Loucy (cell line): ENCODE measurements at regions not wholly inside any gene's neighbourhood (a gene's known extent, or its start where the extent isn't known, plus 50 kb on each side); places are given as distances from the start of the nearest gene placed in this dataset.

ENCODE experiments used
- H2AFZ ChIP-seq: fragments of 200-600 bp; sonication (generic); 2 replicates; pipeline ENCODE4 v1.6.0; 2016; ENCODE audit warnings: antibody characterized with exemption, mild to moderate bottlenecking, low read length, moderate library complexity
- H3F3A ChIP-seq: fragments of 200-600 bp; 2 replicates; pipeline ENCODE4 v1.6.0; 2016; ENCODE audit warnings: antibody characterized with exemption, low read depth, mild to moderate bottlenecking
- H3K27me3 ChIP-seq: fragments of 200-600 bp; sonication (generic); 2 replicates; pipeline ENCODE4 v1.6.1; 2014; ENCODE audit warnings: low read length, mild to moderate bottlenecking; ENCODE audit not compliant: insufficient read depth, poor library complexity, severe bottlenecking
- H3K36me3 ChIP-seq: fragments of 200-600 bp; sonication (generic); 2 replicates; pipeline ENCODE4 v1.6.1; 2016; ENCODE audit warnings: low read length; ENCODE audit not compliant: insufficient read depth
- H3K4me1 ChIP-seq: fragments of 200-600 bp; sonication (generic); 2 replicates; pipeline ENCODE4 v1.5.1; 2014; ENCODE audit warnings: low read length, mild to moderate bottlenecking; ENCODE audit not compliant: insufficient read depth, poor library complexity, severe bottlenecking
- H3K4me2 ChIP-seq: fragments of 200-600 bp; sonication (generic); 2 replicates; pipeline ENCODE4 v1.6.0; 2014; ENCODE audit warnings: antibody characterized with exemption, low read length, low read depth, mild to moderate bottlenecking; ENCODE audit not compliant: poor library complexity, severe bottlenecking
- H3K4me3 ChIP-seq: fragments of 200-600 bp; sonication (generic); 2 replicates; pipeline ENCODE4 v1.5.1; 2014; ENCODE audit warnings: low read length, mild to moderate bottlenecking, mixed read lengths; ENCODE audit not compliant: poor library complexity, severe bottlenecking
- H3K79me2 ChIP-seq: fragments of 200-600 bp; sonication (generic); 2 replicates; pipeline ENCODE4 v1.6.1; 2014; ENCODE audit warnings: low read length; ENCODE audit not compliant: insufficient read depth
- H3K9ac ChIP-seq: fragments of 200-600 bp; sonication (generic); 2 replicates; pipeline ENCODE4 v1.6.0; 2014; ENCODE audit warnings: mild to moderate bottlenecking, low read depth, low read length, moderate library complexity; ENCODE audit not compliant: poor library complexity, severe bottlenecking
- H3K9me2 ChIP-seq: fragments of 200-600 bp; sonication (generic); replicated peaks from 2 replicates; pipeline ENCODE4 v1.6.1; 2016; ENCODE audit warnings: low read depth, low read length, mixed read lengths
- H3K9me3 ChIP-seq: fragments of 200-600 bp; sonication (generic); 2 replicates; pipeline ENCODE4 v1.6.1; 2014; ENCODE audit warnings: mild to moderate bottlenecking, antibody characterized with exemption, low read length, low read depth; ENCODE audit not compliant: insufficient read depth
- H4K20me1 ChIP-seq: fragments of 200-600 bp; sonication (generic); 2 replicates; pipeline ENCODE4 v1.6.0; 2014; ENCODE audit warnings: antibody characterized with exemption, low read length, mild to moderate bottlenecking; ENCODE audit not compliant: insufficient read depth, poor library complexity, severe bottlenecking
- CTCF ChIP-seq: fragments of 200-600 bp; sonication (generic); conservative IDR thresholded peaks from 2 replicates; pipeline ENCODE4 v1.5.1; 2014; ENCODE audit warnings: mild to moderate bottlenecking, antibody characterized with exemption, low read length
- EZH2phosphoT487 ChIP-seq: fragments of 200-600 bp; IDR thresholded peaks from 2 replicates; pipeline ENCODE4 v1.6.1; 2018; ENCODE audit warnings: antibody characterized with exemption, mild to moderate bottlenecking, moderate library complexity, borderline replicate concordance

GRCh38 chr12:84766375-84766774 lies 146.2 kb downstream of the SLC6A15 start:
- H4K20me1 ChIP-seq: no peaks in the 10 kb centered on the region
- TF ChIP-seq EZH2phosphoT487: no peak
- no peak for TF ChIP-seq CTCF
- no peaks in the 10 kb centered on the region for H3F3A ChIP-seq
- H3K4me2 ChIP-seq: no peak overlapping the region
- no peaks in the 10 kb centered on the region for H3K27me3 ChIP-seq
- no peaks in the 10 kb centered on the region for H3K79me2 ChIP-seq
- H3K9ac ChIP-seq: no peak overlapping the region
- no peak overlapping the region for H2AFZ ChIP-seq
- no peaks in the 10 kb centered on the region for H3K9me3 ChIP-seq
- no peaks in the 10 kb centered on the region for H3K9me2 ChIP-seq
- H3K36me3 ChIP-seq: no peaks in the 10 kb centered on the region
- H3K4me1 ChIP-seq: no peaks in the 10 kb centered on the region
- H3K4me3 ChIP-seq: no peak overlapping the region

- Histone ChIP-seq H3K9me3 (no peaks in the 10 kb centered on the region), H3F3A (no peaks in the 10 kb centered on the region), H3K9me2 (no peaks in the 10 kb centered on the region), H3K4me1 (no peaks in the 10 kb centered on the region), H3K9ac (no peak overlapping the region), H4K20me1 (no peaks in the 10 kb centered on the region), H3K27me3 (no peaks in the 10 kb centered on the region), H2AFZ (no peak overlapping the region), H3K4me3 (no peak overlapping the region), H3K4me2 (no peak overlapping the region), H3K36me3 (no peaks in the 10 kb centered on the region), H3K79me2 (no peaks in the 10 kb centered on the region)
- TF ChIP-seq CTCF: no peak
- no peak for TF ChIP-seq EZH2phosphoT487
Observed at GRCh38 chr12:84764001-84764400, 148.6 kb downstream of the SLC6A15 start.

DNA sequence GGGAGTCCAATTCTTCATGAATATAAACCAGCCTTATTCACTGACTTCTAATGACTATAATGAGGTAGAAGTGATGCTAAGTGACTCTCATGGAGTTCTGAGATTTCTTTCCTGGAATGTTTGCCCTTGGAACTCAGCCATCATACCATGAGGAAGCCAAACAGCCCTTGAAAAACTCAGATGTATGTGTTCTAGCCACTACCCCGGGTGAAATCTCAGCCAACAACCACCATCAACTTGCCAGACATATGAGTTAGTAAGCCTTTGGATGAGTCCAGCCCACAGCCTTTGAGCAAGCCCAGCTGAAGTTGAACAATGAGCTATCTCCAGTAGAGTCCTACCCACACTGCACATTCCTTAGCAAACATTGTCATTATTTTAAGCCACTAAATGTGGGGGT lies 149.5 kb downstream of the SLC6A15 start:
- H3K9ac ChIP-seq: no peak overlapping the region
- no peaks in the 10 kb centered on the region for H3K9me3 ChIP-seq
- no peaks in the 10 kb centered on the region for H3K27me3 ChIP-seq
- H3K4me3 ChIP-seq: no peak overlapping the region
- no peak overlapping the region for H2AFZ ChIP-seq
- no peak for TF ChIP-seq EZH2phosphoT487
- TF ChIP-seq CTCF: no peak
- H3K36me3 ChIP-seq: no peaks in the 10 kb centered on the region
- H4K20me1 ChIP-seq: no peaks in the 10 kb centered on the region
- H3K79me2 ChIP-seq: no peaks in the 10 kb centered on the region
- no peaks in the 10 kb centered on the region for H3K4me1 ChIP-seq
- H3F3A ChIP-seq: no peaks in the 10 kb centered on the region
- no peak overlapping the region for H3K4me2 ChIP-seq
- H3K9me2 ChIP-seq: no peaks in the 10 kb centered on the region
